CD14-positive monocyte (primary cell): ENCODE measurements at regions not wholly inside any gene's neighbourhood (a gene's known extent, or its start where the extent isn't known, plus 50 kb on each side); places are given as distances from the start of the nearest gene placed in this dataset.

Experiments used
- DNase-seq, 3 donors: peaks; one replicate each; pipeline ENCODE4 v3.0.0-alpha.2; 2011 to 2022
- H2AFZ ChIP-seq: 2 replicates; pipeline ENCODE4 v1.6.0; 2012; ENCODE audit warnings: mild to moderate bottlenecking, low read depth, low read length, inconsistent platforms; ENCODE audit not compliant: insufficient read depth, poor library complexity, severe bottlenecking
- H3K27ac ChIP-seq, 2 donors: 1 replicate in 1 of 2; 2 replicates in 1 of 2; pipeline ENCODE4 v1.5.1; 2012 to 2013; ENCODE audit warnings: low read length in 2 of 2, control low read depth in 1 of 2, inconsistent platforms in 1 of 2, low read depth in 1 of 2, mild to moderate bottlenecking in 1 of 2
- H3K27me3 ChIP-seq, 2 donors: one replicate each; pipeline versions ENCODE4 v1.6.0 to v1.6.1; 2011 to 2013; ENCODE audit warnings: low read length in 2 of 2; ENCODE audit not compliant: control insufficient read depth in 2 of 2, insufficient read depth in 2 of 2
- H3K36me3 ChIP-seq, 2 donors: replicated peaks in 1 of 2; 1 replicate in 1 of 2; 2 replicates in 1 of 2; pipeline versions ENCODE4 v1.5.1 to v1.6.1; 2012 to 2013; ENCODE audit warnings: low read length in 2 of 2, control low read depth in 1 of 2, inconsistent platforms in 1 of 2, mild to moderate bottlenecking in 1 of 2; ENCODE audit not compliant: insufficient read depth in 2 of 2, control insufficient read depth in 1 of 2
- H3K4me1 ChIP-seq, 2 donors: 1 replicate in 1 of 2; 2 replicates in 1 of 2; pipeline versions ENCODE4 v1.5.1 to v1.6.1; 2012 to 2013; ENCODE audit warnings: low read length in 2 of 2, control low read depth in 1 of 2, inconsistent platforms in 1 of 2, mild to moderate bottlenecking in 1 of 2, moderate library complexity in 1 of 2; ENCODE audit not compliant: insufficient read depth in 2 of 2, control insufficient read depth in 1 of 2
- H3K4me2 ChIP-seq: replicated peaks from 2 replicates; pipeline ENCODE3; 2012; ENCODE audit warnings: low read length, moderate library complexity, mild to moderate bottlenecking; ENCODE audit not compliant: poor library complexity, severe bottlenecking; ENCODE audit errors: extremely low read depth
- H3K4me3 ChIP-seq, 3 experiments: fragments of 200-600 bp in 1 of 3; sonication (generic) in 1 of 3; replicated peaks in 1 of 3; 1 replicate in 2 of 3; 2 replicates in 1 of 3; pipeline ENCODE4 v1.5.1; 2011 to 2013; ENCODE audit warnings: low read length in 3 of 3, mild to moderate bottlenecking in 3 of 3, control low read depth in 2 of 3, low read depth in 2 of 3, inconsistent platforms in 1 of 3, moderate library complexity in 1 of 3
- H3K79me2 ChIP-seq: 2 replicates; pipeline ENCODE4 v1.6.0; 2012; ENCODE audit warnings: mild to moderate bottlenecking, control low read depth, inconsistent platforms, low read length, moderate library complexity; ENCODE audit not compliant: insufficient read depth
- H3K9ac ChIP-seq: 2 replicates; pipeline ENCODE4 v1.6.0; 2017; ENCODE audit warnings: low read length, mild to moderate bottlenecking; ENCODE audit not compliant: insufficient read depth, poor library complexity, severe bottlenecking
- H3K9me3 ChIP-seq, 2 donors: replicated peaks in 1 of 2; 1 replicate in 1 of 2; 2 replicates in 1 of 2; pipeline versions ENCODE4 v1.5.1 to v1.6.1; 2012 to 2013; ENCODE audit warnings: low read length in 2 of 2, control low read depth in 1 of 2; ENCODE audit not compliant: control insufficient read depth in 1 of 2, insufficient read depth in 1 of 2
- H4K20me1 ChIP-seq: 2 replicates; pipeline ENCODE4 v1.6.0; 2012; ENCODE audit warnings: mild to moderate bottlenecking, low read length, control low read depth, moderate library complexity; ENCODE audit not compliant: insufficient read depth
- H3K27ac Mint-ChIP-seq, 7 donors: one replicate each; pipeline ENCODE4 v1.8.0; 2020; ENCODE audit warnings: mild to moderate bottlenecking in 7 of 7, mixed read lengths in 7 of 7, moderate library complexity in 6 of 7, inconsistent platforms in 2 of 7
- H3K27me3 Mint-ChIP-seq, 3 donors: one replicate each; pipeline ENCODE4 v1.8.0; 2021 to 2022; ENCODE audit warnings: low read depth in 3 of 3, mild to moderate bottlenecking in 3 of 3, mixed read lengths in 3 of 3, moderate library complexity in 3 of 3, inconsistent platforms in 1 of 3
- H3K36me3 Mint-ChIP-seq, 2 donors: one replicate each; pipeline ENCODE4 v1.8.0; 2020; ENCODE audit warnings: mixed read lengths in 2 of 2, inconsistent platforms in 1 of 2, mild to moderate bottlenecking in 1 of 2
- H3K4me1 Mint-ChIP-seq: one replicate; pipeline ENCODE4 v1.8.0; 2020; ENCODE audit warnings: mild to moderate bottlenecking, mixed read lengths
- H3K4me3 Mint-ChIP-seq, 2 donors: one replicate each; pipeline ENCODE4 v1.8.0; 2020; ENCODE audit warnings: mild to moderate bottlenecking in 2 of 2, mixed read lengths in 2 of 2, moderate library complexity in 1 of 2
- H3K9me3 Mint-ChIP-seq, 7 donors: one replicate each; pipeline ENCODE4 v1.8.0; 2020 to 2022; ENCODE audit warnings: mixed read lengths in 7 of 7, mild to moderate bottlenecking in 6 of 7, moderate library complexity in 6 of 7, inconsistent platforms in 2 of 7
- WGBS: methylation state at CpG from one replicate; pipeline ENCODE4 v1.1.5; 2013; ENCODE audit warnings: missing lambda C conversion rate; ENCODE audit not compliant: insufficient coverage; 5-methylcytosine and 5-hydroxymethylcytosine counted together
- intact Hi-C, 2 donors: fragments of 100-400 bp; cut with micrococcal nuclease; formaldehyde crosslinking; loops; one replicate each; pipeline versions ENCODE4 v1.15.0 to v1.15.1; 2023
- TF ChIP-seq, protein P1 (sequence below): fragments of 200-600 bp; IDR thresholded peaks from one replicate; pipeline ENCODE4 v1.8.0; 2022; ENCODE audit warnings: antibody characterized with exemption, mild to moderate bottlenecking

DNA sequence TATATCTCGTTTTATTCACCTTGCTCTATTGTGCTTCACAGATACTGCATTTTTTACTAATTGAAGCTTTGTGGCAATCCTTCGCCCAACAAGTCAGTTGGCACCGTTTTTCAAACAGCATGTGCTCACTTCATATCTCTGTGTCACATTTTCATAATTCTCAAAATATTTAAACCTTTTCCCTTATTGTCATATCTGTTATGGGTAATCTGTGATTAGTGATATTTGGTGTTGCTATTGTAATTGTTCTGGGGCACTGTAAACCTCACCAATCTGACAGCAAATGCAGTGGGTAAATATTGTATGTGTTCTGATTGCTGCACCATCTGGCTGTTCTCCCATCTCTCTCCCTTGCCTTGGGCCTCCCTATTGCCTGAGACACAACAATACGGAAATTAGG is 191.3 kb downstream of the BTG1 start:
- no CpG with 5 or more reads among the region's 4 CpGs for WGBS
- Histone ChIP-seq H3K79me2 (no peaks in the 10 kb centered on the region), H4K20me1 (no peaks in the 10 kb centered on the region), H3K9ac (no peak overlapping the region), H2AFZ (no peak overlapping the region), H3K4me1 (peaks cover 4 to 5% of the 10 kb centered on the region in 2 donors), H3K9me3 (no peaks in the 10 kb centered on the region), H3K27me3 (no peaks in the 10 kb centered on the region), H3K4me2 (no peak overlapping the region), H3K27ac (no peak overlapping the region), H3K36me3 (no peaks in the 10 kb centered on the region), H3K4me3 (no peak overlapping the region)
- intact Hi-C loops = no loop called here
- peaks cover 0 to 4% of the 10 kb centered on the region in 2 donors for H3K36me3 Mint-ChIP-seq
- TF ChIP-seq, protein P1, sequence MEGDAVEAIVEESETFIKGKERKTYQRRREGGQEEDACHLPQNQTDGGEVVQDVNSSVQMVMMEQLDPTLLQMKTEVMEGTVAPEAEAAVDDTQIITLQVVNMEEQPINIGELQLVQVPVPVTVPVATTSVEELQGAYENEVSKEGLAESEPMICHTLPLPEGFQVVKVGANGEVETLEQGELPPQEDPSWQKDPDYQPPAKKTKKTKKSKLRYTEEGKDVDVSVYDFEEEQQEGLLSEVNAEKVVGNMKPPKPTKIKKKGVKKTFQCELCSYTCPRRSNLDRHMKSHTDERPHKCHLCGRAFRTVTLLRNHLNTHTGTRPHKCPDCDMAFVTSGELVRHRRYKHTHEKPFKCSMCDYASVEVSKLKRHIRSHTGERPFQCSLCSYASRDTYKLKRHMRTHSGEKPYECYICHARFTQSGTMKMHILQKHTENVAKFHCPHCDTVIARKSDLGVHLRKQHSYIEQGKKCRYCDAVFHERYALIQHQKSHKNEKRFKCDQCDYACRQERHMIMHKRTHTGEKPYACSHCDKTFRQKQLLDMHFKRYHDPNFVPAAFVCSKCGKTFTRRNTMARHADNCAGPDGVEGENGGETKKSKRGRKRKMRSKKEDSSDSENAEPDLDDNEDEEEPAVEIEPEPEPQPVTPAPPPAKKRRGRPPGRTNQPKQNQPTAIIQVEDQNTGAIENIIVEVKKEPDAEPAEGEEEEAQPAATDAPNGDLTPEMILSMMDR = no peak
- H3K4me3 Mint-ChIP-seq = no peak overlapping the region
- peaks cover 0 to 7% (median 4%) of the 10 kb centered on the region in 7 donors for H3K9me3 Mint-ChIP-seq
- H3K4me1 Mint-ChIP-seq = peaks cover 5% of the 10 kb centered on the region
- H3K27me3 Mint-ChIP-seq = peaks cover 0 to 2% (median 0%) of the 10 kb centered on the region in 3 donors
- H3K27ac Mint-ChIP-seq = no peak overlapping the region
- no peak for DNase-seq

DNA sequence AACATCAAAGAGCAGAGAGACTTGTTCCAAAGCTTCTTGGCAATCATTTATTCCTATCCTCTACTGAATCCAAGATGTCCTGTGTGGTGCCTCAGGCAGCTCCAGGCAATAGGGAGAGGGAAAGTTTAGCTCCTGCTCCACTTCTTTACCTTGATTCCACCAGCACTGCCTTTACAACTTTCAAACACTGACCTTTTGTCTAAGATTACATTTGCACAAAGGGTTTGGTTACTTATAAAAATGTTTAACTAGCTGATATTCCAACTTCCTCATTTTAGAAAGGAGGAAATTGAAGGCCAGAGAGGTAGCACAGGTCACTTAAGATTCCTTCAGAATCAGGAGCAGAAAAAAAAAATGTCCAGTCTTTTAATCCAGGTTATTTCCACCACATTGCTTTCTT is 192.7 kb downstream of the BTG1 start:
- intact Hi-C loops = no loop called here
- TF ChIP-seq, protein P1 = no peak
- no peak overlapping the region for H3K27ac ChIP-seq
- H4K20me1 ChIP-seq = no peaks in the 10 kb centered on the region
- no peaks in the 10 kb centered on the region for H3K79me2 ChIP-seq
- Mint-ChIP-seq H3K36me3 (peaks cover 0 to 4% of the 10 kb centered on the region in 2 donors), H3K27me3 (peaks cover 0 to 2% (median 0%) of the 10 kb centered on the region in 3 donors), H3K9me3 (peaks cover 0 to 5% (median 4%) of the 10 kb centered on the region in 7 donors), H3K4me1 (peaks cover 9% of the 10 kb centered on the region), H3K4me3 (no peak overlapping the region), H3K27ac (no peak overlapping the region)
- no peak overlapping the region for H3K4me2 ChIP-seq
- H3K4me3 ChIP-seq = no peak overlapping the region
- no peaks in the 10 kb centered on the region for H3K27me3 ChIP-seq
- no peaks in the 10 kb centered on the region for H3K9me3 ChIP-seq
- peaks cover 4 to 6% of the 10 kb centered on the region in 2 donors for H3K4me1 ChIP-seq
- no peak overlapping the region for H3K9ac ChIP-seq
- DNase-seq = peak; percentile 2 to 26 (median 3)
- H3K36me3 ChIP-seq = no peaks in the 10 kb centered on the region
- no peak overlapping the region for H2AFZ ChIP-seq
